Panc1 (cell line): ENCODE measurements at regions not wholly inside any gene's neighbourhood (a gene's known extent, or its start where the extent isn't known, plus 50 kb on each side); places are given as distances from the start of the nearest gene placed in this dataset.
A peak's percentile ranks its signal among the peaks of the same experiment; 100 is the strongest.

Source experiments
- ATAC-seq: fragments of 200-7000 bp; cut with Tn5 transposase; 2 replicates; pipeline ENCODE4 v1.9.1; 2020; ENCODE audit warnings: mild to moderate bottlenecking, moderate library complexity
- BruUV-seq: library from RNA; stranded (reverse); fragments of 400-500 nt; replicated peaks from 2 replicates; lab custom pipeline; 2021; lab: Mats Ljungman, UMichigan
- CTCF ChIA-PET: fragments of 300-600 bp; sonication (Branson Sonifier 250); formaldehyde crosslinking; loops from one replicate; lab custom pipeline; 2022; ENCODE audit warnings: antibody characterized with exemption; lab: Charles Lee
- POLR2A ChIA-PET: fragments of 300-600 bp; sonication (Branson Sonifier 250); formaldehyde crosslinking; loops from one replicate; lab custom pipeline; 2022; ENCODE audit warnings: antibody characterized with exemption; lab: Charles Lee
- DNase-seq: peaks from one replicate; pipeline ENCODE4 v3.0.0-alpha.2; 2010; ENCODE audit warnings: low read depth, low spot score
- H3K27ac ChIP-seq: 2 replicates; pipeline ENCODE4 v1.5.1; 2011; ENCODE audit warnings: mild to moderate bottlenecking, low read length, inconsistent platforms
- H3K27me3 ChIP-seq: fragments of 200-500 bp; sonication (Bioruptor generic); 2 replicates; pipeline ENCODE4 v1.6.0; 2014; ENCODE audit warnings: low read length, inconsistent platforms; ENCODE audit not compliant: control insufficient read depth, insufficient read depth
- H3K36me3 ChIP-seq: fragments of 200-500 bp; sonication (Bioruptor generic); 2 replicates; pipeline ENCODE4 v1.5.1; 2014; ENCODE audit warnings: inconsistent platforms, mild to moderate bottlenecking, low read length, moderate library complexity; ENCODE audit not compliant: control insufficient read depth, insufficient read depth
- H3K4me1 ChIP-seq: 2 replicates; pipeline ENCODE4 v1.5.1; 2011; ENCODE audit warnings: inconsistent platforms, mild to moderate bottlenecking, low read length, moderate library complexity; ENCODE audit not compliant: control insufficient read depth, insufficient read depth
- H3K4me3 ChIP-seq, 2 experiments: 2 replicates each; pipeline ENCODE4 v1.5.1; 2011 to 2012; ENCODE audit warnings: low read depth in 2 of 2, low read length in 2 of 2, mild to moderate bottlenecking in 2 of 2, inconsistent platforms in 1 of 2, moderate library complexity in 1 of 2
- H3K9me3 ChIP-seq: fragments of 200-500 bp; sonication (Bioruptor generic); 2 replicates; pipeline ENCODE4 v1.5.1; 2014; ENCODE audit warnings: low read depth, mild to moderate bottlenecking, inconsistent platforms, low read length, moderate library complexity; ENCODE audit not compliant: control insufficient read depth, insufficient read depth
- CTCF ChIP-seq: fragments of 450-650 bp; IDR thresholded peaks from 2 replicates; pipeline ENCODE4 v1.5.1; 2017; ENCODE audit warnings: mild to moderate bottlenecking
- POLR2AphosphoS5 ChIP-seq: IDR thresholded peaks from 2 replicates; pipeline ENCODE4 v1.6.1; 2012; ENCODE audit warnings: mild to moderate bottlenecking, low read depth, low read length, moderate library complexity
- REST ChIP-seq, 2 experiments: IDR thresholded peaks; 2 replicates each; pipeline ENCODE4 v1.6.1; 2011 to 2012; ENCODE audit warnings: low read depth in 2 of 2, control low read depth in 1 of 2, low read length in 1 of 2, mild to moderate bottlenecking in 1 of 2, moderate library complexity in 1 of 2; ENCODE audit not compliant: insufficient read depth in 1 of 2
- SIN3A ChIP-seq: IDR thresholded peaks from 2 replicates; pipeline ENCODE4 v1.6.1; 2012; ENCODE audit warnings: low read depth, mild to moderate bottlenecking, low read length, moderate library complexity, borderline replicate concordance; ENCODE audit not compliant: insufficient read depth
- TCF7L2 ChIP-seq: IDR thresholded peaks from 2 replicates; pipeline ENCODE4 v1.6.1; 2011; ENCODE audit warnings: mild to moderate bottlenecking, low read depth, low read length, inconsistent platforms
- in situ Hi-C: cut with HindIII; loops from 2 replicates; pipeline ENCODE4 v1.10.0; 2016; ENCODE audit warnings: low sequenced_read_pairs, low pct_unique_long_range_greater_than_20kb
- intact Hi-C: fragments of 100-400 bp; cut with micrococcal nuclease; formaldehyde crosslinking; loops from one replicate; pipeline ENCODE4 v1.10.0; 2022; ENCODE audit not compliant: unreplicated experiment

GRCh38 chr6:133835901-133836300, 53.0 kb upstream of the TCF21 start:
- CTCF ChIA-PET, result no interaction called here
- in situ Hi-C loops (no loop called here), intact Hi-C loops (loop anchor here (5.0 kb wide), 1 partner anchor 269 kb away; no protein-coding TSS in a partner anchor)
- Histone ChIP-seq H3K4me3 (no peak overlapping the region), H3K9me3 (no peaks in the 10 kb centered on the region), H3K36me3 (no peaks in the 10 kb centered on the region), H3K27ac (no peak overlapping the region), H3K27me3 (peaks cover 2% of the 10 kb centered on the region), H3K4me1 (no peaks in the 10 kb centered on the region)
- ATAC-seq (no peak), DNase-seq (no peak)
- POLR2A ChIA-PET, result no interaction called here
- no peak for TF ChIP-seq CTCF
- TF ChIP-seq TCF7L2, result no peak
- no peak for TF ChIP-seq POLR2AphosphoS5
- TF ChIP-seq REST (IDR thresholded peaks at IDR 0.05; ENCODE audit: insufficient read depth in 1 of 2, low read depth in 2 of 2, low read length in 1 of 2), result no peak
- no peak for TF ChIP-seq SIN3A
- no TSS peak for BruUV-seq

- DNase-seq (peak; percentile 20), ATAC-seq (peak; percentile 97)
- in situ Hi-C loops (no loop called here), intact Hi-C loops (loop anchor here (1.0 to 5.0 kb wide), 3 partner anchors 78 to 271 kb away; no protein-coding TSS in a partner anchor)
- Histone ChIP-seq H3K4me1 (no peaks in the 10 kb centered on the region), H3K4me3 (peak overlapping the region; percentile 46 to 58), H3K27me3 (peaks cover 2% of the 10 kb centered on the region), H3K36me3 (no peaks in the 10 kb centered on the region), H3K9me3 (no peaks in the 10 kb centered on the region), H3K27ac (no peak overlapping the region)
- TF ChIP-seq CTCF, result peak; percentile 95
- no peak for TF ChIP-seq SIN3A
- CTCF ChIA-PET, result interaction anchor here (0.6 to 2.6 kb wide), 5 partner anchors 9 to 259 kb away, joined by 3 to 20 read pairs (median 4); no protein-coding TSS in a partner anchor
- POLR2A ChIA-PET, result no interaction called here
- BruUV-seq, result no TSS peak
These were observed 51.0 kb upstream of the TCF21 start for GRCh38 chr6:133837801-133838349.
